HAP-1 (cell line): ENCODE measurements at regions not wholly inside any gene's neighbourhood (a gene's known extent, or its start where the extent isn't known, plus 50 kb on each side); places are given as distances from the start of the nearest gene placed in this dataset.

ENCODE experiments used
- DNase-seq, 2 experiments: peaks; one replicate each; pipeline ENCODE4 v3.0.0-alpha.2; 2016 to 2020; ENCODE audit warnings: low spot score in 2 of 2
- H3K27me3 ChIP-seq: fragments of 250-450 bp; sonication (Bioruptor Pico); 2 replicates; pipeline ENCODE4 v1.5.1; 2020; ENCODE audit warnings: low read depth, mild to moderate bottlenecking, moderate library complexity
- H3K36me3 ChIP-seq: fragments of 250-450 bp; sonication (Bioruptor Pico); replicated peaks from 2 replicates; pipeline ENCODE4 v1.5.1; 2020; ENCODE audit warnings: mild to moderate bottlenecking
- H3K4me1 ChIP-seq: fragments of 250-450 bp; sonication (Bioruptor Pico); 2 replicates; pipeline ENCODE4 v1.5.1; 2020; ENCODE audit warnings: mild to moderate bottlenecking
- H3K4me3 ChIP-seq: fragments of 250-450 bp; sonication (Bioruptor Pico); 2 replicates; pipeline ENCODE4 v1.5.1; 2020; ENCODE audit warnings: mild to moderate bottlenecking, moderate library complexity
- H3K9me3 ChIP-seq: fragments of 250-450 bp; sonication (Bioruptor Pico); 2 replicates; pipeline ENCODE4 v1.5.1; 2020; ENCODE audit warnings: mild to moderate bottlenecking, moderate library complexity
- in situ Hi-C: fragments of 300-500 bp; cut with MboI; formaldehyde crosslinking; loops from 3 replicates; pipeline ENCODE4 v1.14.3; 2020; ENCODE audit warnings: low sequenced_read_pairs, inconsistent platforms, mixed read lengths

DNA sequence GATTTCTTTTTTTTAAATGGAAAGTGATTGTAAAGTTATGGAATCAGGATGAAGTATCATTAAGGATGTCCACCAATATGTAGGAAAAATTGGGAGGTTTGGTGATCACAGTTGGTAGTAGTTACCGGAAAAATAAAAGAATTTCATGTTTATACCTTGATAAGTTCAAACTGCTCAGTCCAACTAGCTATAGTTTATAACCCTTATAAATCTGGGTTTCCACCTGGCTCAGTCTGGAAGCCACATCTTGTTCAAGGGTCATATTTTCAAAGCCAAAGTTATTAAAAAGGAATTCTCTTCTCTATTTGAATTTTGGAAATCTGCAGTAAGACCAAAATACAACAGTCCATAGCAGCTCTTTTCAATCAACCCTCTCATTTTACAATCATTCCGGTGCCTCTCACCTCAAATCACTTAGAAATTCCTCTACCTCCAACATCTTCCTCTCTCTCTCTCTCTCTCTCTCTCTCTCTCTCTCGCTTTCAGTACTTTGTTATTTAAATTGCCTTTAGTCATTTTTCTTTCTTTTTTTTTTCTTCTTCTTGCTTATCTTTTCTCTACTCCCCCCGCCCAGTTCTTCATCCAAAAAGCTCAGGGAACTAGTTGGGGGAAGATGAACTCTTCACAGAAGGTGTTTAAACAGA, 186.2 kb upstream of the TBC1D5 start:
- Histone ChIP-seq H3K27me3 (no peaks in the 10 kb centered on the region), H3K4me1 (no peaks in the 10 kb centered on the region), H3K4me3 (no peak overlapping the region), H3K36me3 (no peaks in the 10 kb centered on the region), H3K9me3 (no peaks in the 10 kb centered on the region)
- DNase-seq, result no peak
- in situ Hi-C loops, result no loop called here

GRCh38 chr3:17927036-17927435, 184.6 kb upstream of the TBC1D5 start:
- no peaks in the 10 kb centered on the region for H3K27me3 ChIP-seq
- no peak for DNase-seq
- H3K4me3 ChIP-seq, result no peak overlapping the region
- H3K36me3 ChIP-seq, result no peaks in the 10 kb centered on the region
- in situ Hi-C loops, result no loop called here
- no peaks in the 10 kb centered on the region for H3K9me3 ChIP-seq
- no peaks in the 10 kb centered on the region for H3K4me1 ChIP-seq

GRCh38 chr3:17915341-17915740, 172.9 kb upstream of the TBC1D5 start:
- no peak for DNase-seq
- H3K27me3 ChIP-seq, result no peaks in the 10 kb centered on the region
- H3K36me3 ChIP-seq, result no peaks in the 10 kb centered on the region
- H3K4me1 ChIP-seq, result no peaks in the 10 kb centered on the region
- in situ Hi-C loops, result no loop called here
- H3K4me3 ChIP-seq, result no peak overlapping the region
- no peaks in the 10 kb centered on the region for H3K9me3 ChIP-seq

DNA sequence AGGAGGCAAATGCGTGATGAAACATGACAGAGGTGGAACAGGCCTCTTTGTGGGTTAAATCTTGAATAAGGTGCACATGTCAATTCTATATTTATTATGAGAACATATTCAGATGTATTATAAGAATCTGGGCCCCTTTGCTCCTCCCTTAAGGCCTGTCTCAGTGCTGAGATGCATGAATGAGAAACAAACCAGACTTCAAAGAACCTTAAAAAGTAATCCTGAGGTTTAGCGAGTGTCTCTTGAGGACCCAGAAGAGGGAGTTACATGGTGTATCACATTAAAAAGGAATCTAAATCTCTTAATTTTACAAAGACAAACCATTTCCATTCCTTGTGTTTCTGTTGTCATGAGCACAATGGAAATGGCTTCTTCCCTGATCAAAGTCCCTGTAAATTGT, 170.9 kb upstream of the TBC1D5 start:
- DNase-seq, result no peak
- in situ Hi-C loops, result no loop called here

GRCh38 chr3:17911986-17912760, 169.7 kb upstream of the TBC1D5 start:
- in situ Hi-C loops, result no loop called here

More for the DNA sequence above, 170.9 kb upstream of the TBC1D5 start:
- H3K36me3 ChIP-seq, result no peaks in the 10 kb centered on the region
- no peaks in the 10 kb centered on the region for H3K4me1 ChIP-seq
- H3K9me3 ChIP-seq, result no peaks in the 10 kb centered on the region
- no peaks in the 10 kb centered on the region for H3K27me3 ChIP-seq
- H3K4me3 ChIP-seq, result no peak overlapping the region

GRCh38 chr3:17910922-17911321, 168.5 kb upstream of the TBC1D5 start:
- Histone ChIP-seq H3K9me3 (no peaks in the 10 kb centered on the region), H3K4me1 (no peaks in the 10 kb centered on the region), H3K27me3 (no peaks in the 10 kb centered on the region), H3K36me3 (no peaks in the 10 kb centered on the region), H3K4me3 (no peak overlapping the region)
- in situ Hi-C loops, result no loop called here
- no peak for DNase-seq

More at GRCh38 chr3:17911986-17912760, 169.7 kb upstream of the TBC1D5 start:
- no peaks in the 10 kb centered on the region for H3K36me3 ChIP-seq
- no peaks in the 10 kb centered on the region for H3K27me3 ChIP-seq
- H3K4me3 ChIP-seq, result no peak overlapping the region
- no peak for DNase-seq
- H3K4me1 ChIP-seq, result no peaks in the 10 kb centered on the region
- H3K9me3 ChIP-seq, result no peaks in the 10 kb centered on the region

- Histone ChIP-seq H3K36me3 (no peaks in the 10 kb centered on the region), H3K4me1 (no peaks in the 10 kb centered on the region), H3K27me3 (no peaks in the 10 kb centered on the region), H3K4me3 (no peak overlapping the region), H3K9me3 (no peaks in the 10 kb centered on the region)
- DNase-seq, result no peak
- in situ Hi-C loops, result no loop called here
Observed at GRCh38 chr3:17909714-17910113, 167.3 kb upstream of the TBC1D5 start.

DNA sequence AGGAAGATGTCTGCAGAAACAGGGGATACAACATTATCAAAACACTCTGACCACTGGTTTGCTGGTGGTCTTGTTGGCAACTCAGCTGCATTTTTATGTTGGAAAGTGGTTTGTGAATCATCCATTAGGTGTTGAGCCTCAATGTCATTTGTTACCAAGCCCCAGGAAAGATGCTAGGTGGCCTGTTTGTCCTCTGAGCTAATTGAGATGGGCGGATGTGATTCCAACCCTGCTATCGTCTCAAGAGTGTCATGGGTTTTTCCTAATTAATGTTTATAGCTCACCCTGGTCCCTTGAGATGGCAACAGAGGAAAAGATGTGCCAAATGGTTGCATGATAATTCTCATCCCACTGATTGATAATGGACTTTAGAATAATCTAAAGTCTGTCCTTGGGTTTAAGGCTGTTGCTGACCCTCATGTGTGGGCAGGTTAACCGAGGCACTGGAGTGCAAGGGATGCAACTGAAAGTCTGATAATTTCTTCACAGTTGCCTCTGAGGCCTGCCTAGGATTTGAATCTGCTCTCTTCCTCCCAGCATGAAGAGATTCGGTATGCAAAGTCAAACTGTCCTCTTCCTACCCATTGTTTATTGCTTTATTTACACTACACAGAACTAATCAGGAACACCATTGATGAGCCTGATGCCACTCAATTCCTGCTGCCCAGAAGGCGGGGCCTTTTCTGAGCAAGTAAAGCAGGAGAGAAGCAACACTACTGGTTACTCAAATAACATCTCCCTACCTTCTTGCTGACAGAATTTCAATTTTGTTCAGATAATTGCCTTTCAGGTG, 166.2 kb upstream of the TBC1D5 start:
- in situ Hi-C loops, result no loop called here
- no peaks in the 10 kb centered on the region for H3K36me3 ChIP-seq
- H3K4me1 ChIP-seq, result no peaks in the 10 kb centered on the region
- DNase-seq, result no peak
- no peaks in the 10 kb centered on the region for H3K27me3 ChIP-seq
- H3K4me3 ChIP-seq, result no peak overlapping the region
- no peaks in the 10 kb centered on the region for H3K9me3 ChIP-seq

DNA sequence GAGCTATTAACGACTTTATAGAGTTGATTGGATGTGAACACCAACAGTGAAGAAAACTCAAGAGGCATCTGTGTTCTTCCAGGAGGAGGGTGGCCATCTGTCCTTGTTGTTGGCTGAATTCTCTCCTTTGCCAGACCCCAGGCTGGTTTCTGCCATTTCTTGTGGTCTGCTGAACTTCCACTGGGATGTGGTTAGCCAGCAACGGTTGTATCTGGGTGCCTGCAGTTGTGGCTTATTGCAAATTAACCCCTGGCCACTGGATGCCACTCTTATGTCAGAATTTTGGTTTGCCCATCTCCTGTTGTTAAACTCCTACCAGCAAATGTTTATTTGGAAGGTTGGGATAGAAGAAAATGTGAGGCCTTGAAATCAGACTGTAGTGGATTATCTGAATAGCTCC, 163.6 kb upstream of the TBC1D5 start:
- in situ Hi-C loops, result no loop called here
- no peaks in the 10 kb centered on the region for H3K27me3 ChIP-seq
- no peaks in the 10 kb centered on the region for H3K36me3 ChIP-seq
- DNase-seq, result no peak
- no peaks in the 10 kb centered on the region for H3K9me3 ChIP-seq
- no peak overlapping the region for H3K4me3 ChIP-seq
- H3K4me1 ChIP-seq, result peaks cover 3% of the 10 kb centered on the region; the same call in 1 of the 2 replicates

DNA sequence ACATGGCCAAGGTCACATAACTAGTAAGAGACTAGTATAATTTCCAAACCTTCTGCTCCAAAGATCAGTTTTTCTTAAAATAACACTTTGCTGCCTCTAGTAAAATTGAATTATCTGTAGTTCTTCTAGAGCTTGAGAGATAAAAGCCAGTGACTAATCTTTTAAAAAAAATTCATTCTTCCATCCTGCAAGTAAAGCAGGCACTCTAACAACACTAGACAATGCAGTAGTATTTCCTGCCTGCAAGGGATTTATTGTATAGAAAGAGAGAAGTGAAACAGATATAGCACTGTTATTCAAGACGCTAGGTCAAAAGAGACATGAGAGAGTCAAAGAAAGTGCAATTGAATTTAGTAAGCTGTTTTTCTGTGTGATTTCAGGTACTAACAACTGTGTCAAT, 159.5 kb upstream of the TBC1D5 start:
- Histone ChIP-seq H3K27me3 (no peaks in the 10 kb centered on the region), H3K4me3 (no peak overlapping the region), H3K36me3 (no peaks in the 10 kb centered on the region), H3K4me1 (peaks cover 3% of the 10 kb centered on the region; the same call in 1 of the 2 replicates), H3K9me3 (peaks cover 7% of the 10 kb centered on the region; the same call in 1 of the 2 replicates)
- in situ Hi-C loops, result no loop called here
- DNase-seq, result peak in 1 of 2 experiments; percentile 57

GRCh38 chr3:17894434-17895060, 152.1 kb upstream of the TBC1D5 start:
- H3K4me3 ChIP-seq, result no peak overlapping the region
- in situ Hi-C loops, result loop anchor here (25.0 kb wide), 2 partner anchors 393 to 493 kb away; no protein-coding TSS in a partner anchor
- no peaks in the 10 kb centered on the region for H3K27me3 ChIP-seq
- DNase-seq, result peak; percentile 77 to 86
- H3K36me3 ChIP-seq, result no peaks in the 10 kb centered on the region
- H3K9me3 ChIP-seq, result no peaks in the 10 kb centered on the region
- peaks cover 5% of the 10 kb centered on the region for H3K4me1 ChIP-seq

- in situ Hi-C loops, result loop anchor here (25.0 kb wide), 2 partner anchors 396 to 496 kb away; no protein-coding TSS in a partner anchor
- DNase-seq, result no peak
- peaks cover 5% of the 10 kb centered on the region for H3K4me1 ChIP-seq
- no peak overlapping the region for H3K4me3 ChIP-seq
- no peaks in the 10 kb centered on the region for H3K36me3 ChIP-seq
- 0 out of 2 replicates have a peak, but pooled peaks cover 4% of the 10 kb centered on the region for H3K27me3 ChIP-seq
- no peaks in the 10 kb centered on the region for H3K9me3 ChIP-seq
Observed at GRCh38 chr3:17891139-17891856, 148.9 kb upstream of the TBC1D5 start.

DNA sequence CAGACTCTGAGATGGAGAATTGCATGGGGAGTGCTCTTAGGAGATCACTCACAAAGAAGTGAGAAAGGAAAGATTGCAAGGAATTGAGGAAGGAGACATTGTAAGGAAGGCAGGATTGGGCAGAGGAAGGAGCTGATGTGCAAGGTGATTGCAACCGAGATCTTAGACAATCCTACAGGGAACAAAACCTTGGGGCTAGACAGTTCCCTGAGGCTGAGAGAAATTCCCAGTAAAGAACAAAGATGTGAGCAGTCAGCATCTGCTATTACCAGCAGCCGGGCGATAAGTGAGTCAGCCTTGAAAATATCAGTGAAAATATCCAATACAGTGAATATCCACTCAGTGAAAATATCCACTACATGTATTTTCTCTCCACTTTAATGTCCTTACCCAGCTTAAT, 143.6 kb upstream of the TBC1D5 start:
- H3K36me3 ChIP-seq, result no peaks in the 10 kb centered on the region
- H3K4me3 ChIP-seq, result no peak overlapping the region
- H3K4me1 ChIP-seq, result no peaks in the 10 kb centered on the region
- no peak for DNase-seq
- in situ Hi-C loops, result loop anchor here (25.0 kb wide), 2 partner anchors 401 to 501 kb away; no protein-coding TSS in a partner anchor
- 0 out of 2 replicates have a peak, but pooled peaks cover 4% of the 10 kb centered on the region for H3K27me3 ChIP-seq
- H3K9me3 ChIP-seq, result no peaks in the 10 kb centered on the region
